ENCODE measurements at regions not wholly inside any gene's neighbourhood (a gene's known extent, or its start where the extent isn't known, plus 50 kb on each side); places are given as distances from the start of the nearest gene placed in this dataset.

DNA sequence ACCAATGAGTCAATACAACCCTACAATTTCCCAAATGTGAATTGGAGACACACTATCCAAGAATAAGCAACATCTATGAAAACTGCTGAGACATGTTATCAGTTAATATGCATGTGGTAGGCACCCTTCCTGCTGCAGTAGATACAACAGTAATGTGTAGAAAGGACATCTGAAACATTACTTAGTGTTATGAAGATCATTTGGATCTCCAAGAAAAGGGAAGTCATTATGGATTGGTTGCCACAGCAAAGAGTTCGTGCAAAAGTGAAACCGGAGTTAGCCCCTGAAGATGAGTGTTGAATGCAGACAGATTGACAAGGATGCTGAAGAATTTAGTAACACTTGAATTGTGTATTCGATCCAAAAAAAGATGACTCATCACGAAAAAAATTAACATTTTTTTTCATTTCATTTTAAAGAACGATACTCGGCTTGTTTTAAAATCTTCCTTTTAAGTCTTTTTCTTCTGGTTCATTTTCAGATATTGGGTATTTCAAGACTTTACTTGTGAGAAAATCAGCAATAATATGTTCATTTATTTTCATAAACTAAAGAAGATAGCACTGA, 322.4 kb upstream of the KLF6 start:
- Histone ChIP-seq H3K4me1 (replicated peaks in 1 of 2; ENCODE audit: control insufficient read depth in 2 of 2, insufficient read depth in 2 of 2, low read length in 2 of 2) (no peaks in the 10 kb centered on the region), H3K4me2 (ENCODE audit: insufficient read depth, low read length) (no peak overlapping the region), H3K9ac (ENCODE audit: insufficient read depth in 1 of 2, low read depth in 2 of 2, low read length in 2 of 2) (no peak overlapping the region), H3K27me3 (ENCODE audit: control insufficient read depth in 2 of 2, insufficient read depth in 2 of 2, low read length in 2 of 2) (no peaks in the 10 kb centered on the region), H3K9me1 (ENCODE audit: control insufficient read depth, insufficient read depth, low read length) (no peaks in the 10 kb centered on the region), H2AFZ (ENCODE audit: low read depth, low read length) (no peak overlapping the region), H4K20me1 (replicated peaks; ENCODE audit: control insufficient read depth, insufficient read depth, low read length) (no peaks in the 10 kb centered on the region), H3K79me2 (ENCODE audit: control insufficient read depth, insufficient read depth, low read length) (no peaks in the 10 kb centered on the region), H3K36me3 (ENCODE audit: control insufficient read depth, insufficient read depth, low read length) (no peaks in the 10 kb centered on the region), H3K9me3 (replicated peaks; ENCODE audit: control insufficient read depth, insufficient read depth, low read depth, low read length) (no peaks in the 10 kb centered on the region), H3K27ac (ENCODE audit: extremely low read depth, low read depth, low read length) (no peak overlapping the region), H3K4me3 (no peak overlapping the region)
- no TSS peak for BruUV-seq (replicated peaks)
- 3% methylated on average over 6 of the region's 6 CpGs for WGBS (ENCODE audit: insufficient coverage, low coverage, missing lambda C conversion rate)
- DNase-seq (ENCODE audit: extremely low read depth in 1 of 4, low spot score in 3 of 4) (no peak), ATAC-seq (no peak), FAIRE-seq (no peak)
- ChIA-PET CTCF (ENCODE audit: low intra/inter-chr PET ratio) (no interaction called here), POLR2A (no interaction called here)
- in situ Hi-C loops (cut with MboI) (no loop called here), intact Hi-C loops (cut with micrococcal nuclease) (no loop called here)
- peak; percentile 72; the same call in 1 of the 2 replicates for TF ChIP-seq SPI1 (IDR thresholded peaks at IDR 0.05; ENCODE audit: borderline replicate concordance, low read depth, low read length)
- no peak for TF ChIP-seq PHF21A (IDR thresholded peaks at IDR 0.05; ENCODE audit: borderline replicate concordance, low read depth)
- peak; percentile 73 for TF ChIP-seq C11orf30 (IDR thresholded peaks at IDR 0.05; ENCODE audit: low read depth)
- 0 out of 2 replicates have a peak, but pooled peaks have one; percentile 15 for TF ChIP-seq FOSL1 (tag; conservative IDR thresholded peaks at IDR 0.05)
- TF ChIP-seq BRD4 (IDR thresholded peaks at IDR 0.05): no peak
- TF ChIP-seq TEAD4 (IDR thresholded peaks at IDR 0.05; ENCODE audit: low read length): peak; percentile 62
- TF ChIP-seq TEAD4 (CRISPR knock-in tag; IDR thresholded peaks at IDR 0.05; ENCODE audit: borderline replicate concordance): no peak
- TF ChIP-seq ZNF263 (CRISPR knock-in tag; IDR thresholded peaks at IDR 0.05; ENCODE audit: borderline replicate concordance): no peak
- TF ChIP-seq SRSF3 (IDR thresholded peaks at IDR 0.05; ENCODE audit: insufficient read depth, low read length): no peak
- TF ChIP-seq ZNF316 (IDR thresholded peaks at IDR 0.05): peak; percentile 80
- TF ChIP-seq ZNF609 (CRISPR knock-in tag; IDR thresholded peaks at IDR 0.05; ENCODE audit: borderline replicate concordance): no peak
- no peak for TF ChIP-seq TAF15 (IDR thresholded peaks at IDR 0.05; ENCODE audit: low read depth, low read length)
- TF ChIP-seq, protein P1, sequence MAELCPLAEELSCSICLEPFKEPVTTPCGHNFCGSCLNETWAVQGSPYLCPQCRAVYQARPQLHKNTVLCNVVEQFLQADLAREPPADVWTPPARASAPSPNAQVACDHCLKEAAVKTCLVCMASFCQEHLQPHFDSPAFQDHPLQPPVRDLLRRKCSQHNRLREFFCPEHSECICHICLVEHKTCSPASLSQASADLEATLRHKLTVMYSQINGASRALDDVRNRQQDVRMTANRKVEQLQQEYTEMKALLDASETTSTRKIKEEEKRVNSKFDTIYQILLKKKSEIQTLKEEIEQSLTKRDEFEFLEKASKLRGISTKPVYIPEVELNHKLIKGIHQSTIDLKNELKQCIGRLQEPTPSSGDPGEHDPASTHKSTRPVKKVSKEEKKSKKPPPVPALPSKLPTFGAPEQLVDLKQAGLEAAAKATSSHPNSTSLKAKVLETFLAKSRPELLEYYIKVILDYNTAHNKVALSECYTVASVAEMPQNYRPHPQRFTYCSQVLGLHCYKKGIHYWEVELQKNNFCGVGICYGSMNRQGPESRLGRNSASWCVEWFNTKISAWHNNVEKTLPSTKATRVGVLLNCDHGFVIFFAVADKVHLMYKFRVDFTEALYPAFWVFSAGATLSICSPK (IDR thresholded peaks at IDR 0.05; ENCODE audit: borderline replicate concordance): no peak
- TF ChIP-seq, protein P2, sequence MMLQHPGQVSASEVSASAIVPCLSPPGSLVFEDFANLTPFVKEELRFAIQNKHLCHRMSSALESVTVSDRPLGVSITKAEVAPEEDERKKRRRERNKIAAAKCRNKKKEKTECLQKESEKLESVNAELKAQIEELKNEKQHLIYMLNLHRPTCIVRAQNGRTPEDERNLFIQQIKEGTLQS (IDR thresholded peaks at IDR 0.05): peak; percentile 48; the same call in 1 of the 2 replicates
- TF ChIP-seq, protein P2 (CRISPR knock-in tag; conservative IDR thresholded peaks at IDR 0.05): no peak
- no peak for TF ChIP-seq ZNF507 (tag; conservative IDR thresholded peaks at IDR 0.05)

Measured in K562 (cell line).